CD4-positive, alpha-beta T cell treated with Interferon gamma for 1 hour (primary cell): ENCODE measurements at regions not wholly inside any gene's neighbourhood (a gene's known extent, or its start where the extent isn't known, plus 50 kb on each side); places are given as distances from the start of the nearest gene placed in this dataset.
"Not testable (repeated sequence)": the region's sequence is repeated elsewhere in the genome, so short reads cannot be mapped to it uniquely, and the experiment has no call there.

Experiments
- DNase-seq: peaks from one replicate; pipeline ENCODE4 v3.0.0-alpha.2; 2020

- no peak for DNase-seq
These were observed 197.5 kb upstream of the LRRC3B start for GRCh38 chr3:26425076-26425475.

- DNase-seq: no peak
These were observed 193.6 kb upstream of the LRRC3B start for GRCh38 chr3:26428992-26429391.

- DNase-seq: no peak
These were observed 184.9 kb upstream of the LRRC3B start for GRCh38 chr3:26437678-26438077.

GRCh38 chr3:26438325-26438940 lies 184.1 kb upstream of the LRRC3B start:
- DNase-seq: no peak

GRCh38 chr3:26438981-26439884 lies 183.3 kb upstream of the LRRC3B start:
- no peak for DNase-seq

GRCh38 chr3:26449996-26450395 lies 172.6 kb upstream of the LRRC3B start:
- no peak for DNase-seq

- no peak for DNase-seq
These were observed 170.2 kb upstream of the LRRC3B start for GRCh38 chr3:26452363-26452762.

- no peak for DNase-seq
These were observed 161.6 kb upstream of the LRRC3B start for GRCh38 chr3:26460985-26461384.

GRCh38 chr3:26472345-26472744 lies 150.2 kb upstream of the LRRC3B start:
- no peak for DNase-seq

- DNase-seq: no peak
These were observed 147.9 kb upstream of the LRRC3B start for GRCh38 chr3:26474706-26475105.

GRCh38 chr3:26480377-26480776 lies 142.2 kb upstream of the LRRC3B start:
- DNase-seq: no peak

GRCh38 chr3:26484140-26484539 lies 138.4 kb upstream of the LRRC3B start:
- no peak for DNase-seq

- DNase-seq: no peak
These were observed 124.3 kb upstream of the LRRC3B start for GRCh38 chr3:26498271-26498670.

- no peak for DNase-seq
These were observed 117.2 kb upstream of the LRRC3B start for GRCh38 chr3:26505399-26505798.

- DNase-seq: not testable (repeated sequence)
These were observed 108.0 kb upstream of the LRRC3B start for GRCh38 chr3:26514445-26515029.

- DNase-seq: no peak
These were observed 107.2 kb upstream of the LRRC3B start for GRCh38 chr3:26515351-26515750.

- no peak for DNase-seq
These were observed 101.3 kb upstream of the LRRC3B start for GRCh38 chr3:26521261-26521660.

GRCh38 chr3:26522919-26523318 lies 99.7 kb upstream of the LRRC3B start:
- DNase-seq: no peak

GRCh38 chr3:26525013-26525412 lies 97.6 kb upstream of the LRRC3B start:
- no peak for DNase-seq

- no peak for DNase-seq
These were observed 87.4 kb upstream of the LRRC3B start for GRCh38 chr3:26535151-26535550.

- DNase-seq: no peak
These were observed 85.6 kb upstream of the LRRC3B start for GRCh38 chr3:26536955-26537354.

GRCh38 chr3:26550413-26550812 lies 72.2 kb upstream of the LRRC3B start:
- DNase-seq: no peak

GRCh38 chr3:26556637-26557036 lies 65.9 kb upstream of the LRRC3B start:
- DNase-seq: no peak

GRCh38 chr3:26558257-26558656 lies 64.3 kb upstream of the LRRC3B start:
- no peak for DNase-seq
